HT1080 (cell line): ENCODE measurements at regions not wholly inside any gene's neighbourhood (a gene's known extent, or its start where the extent isn't known, plus 50 kb on each side); places are given as distances from the start of the nearest gene placed in this dataset.
A peak's percentile ranks its signal among the peaks of the same experiment; 100 is the strongest.

Experiments
- DNase-seq: peaks from one replicate; pipeline ENCODE4 v3.0.0-alpha.2; 2015; ENCODE audit warnings: low read depth

- no peak for DNase-seq
These were observed 147.9 kb upstream of the CBLN2 start for GRCh38 chr18:72692086-72692485.

- no peak for DNase-seq
These were observed 143.6 kb upstream of the CBLN2 start for GRCh38 chr18:72687736-72688135.

GRCh38 chr18:72675394-72675793, 131.3 kb upstream of the CBLN2 start:
- DNase-seq = peak; percentile 11

- no peak for DNase-seq
These were observed 130.6 kb upstream of the CBLN2 start for GRCh38 chr18:72674710-72675109.

- DNase-seq = no peak
These were observed 129.1 kb upstream of the CBLN2 start for GRCh38 chr18:72673242-72673641.

- DNase-seq = peak; percentile 14
These were observed 128.4 kb upstream of the CBLN2 start for GRCh38 chr18:72672364-72673184.

GRCh38 chr18:72667932-72668331, 123.8 kb upstream of the CBLN2 start:
- DNase-seq = no peak

GRCh38 chr18:72652990-72653593, 109.0 kb upstream of the CBLN2 start:
- peak; percentile 16 for DNase-seq

GRCh38 chr18:72651033-72651432, 106.9 kb upstream of the CBLN2 start:
- no peak for DNase-seq

GRCh38 chr18:72648481-72648960, 104.4 kb upstream of the CBLN2 start:
- no peak for DNase-seq

GRCh38 chr18:72648079-72648478, 103.9 kb upstream of the CBLN2 start:
- no peak for DNase-seq

- no peak for DNase-seq
These were observed 96.4 kb upstream of the CBLN2 start for GRCh38 chr18:72640557-72640956.

- DNase-seq = no peak
These were observed 94.2 kb upstream of the CBLN2 start for GRCh38 chr18:72638376-72638775.

- DNase-seq = no peak
These were observed 93.6 kb upstream of the CBLN2 start for GRCh38 chr18:72637721-72638120.

- no peak for DNase-seq
These were observed 93.2 kb upstream of the CBLN2 start for GRCh38 chr18:72637299-72637698.

- DNase-seq = no peak
These were observed 92.5 kb upstream of the CBLN2 start for GRCh38 chr18:72636611-72637010.

- DNase-seq = no peak
These were observed 90.4 kb upstream of the CBLN2 start for GRCh38 chr18:72634500-72634899.

- no peak for DNase-seq
These were observed 86.8 kb upstream of the CBLN2 start for GRCh38 chr18:72630991-72631390.

- DNase-seq = no peak
These were observed 79.3 kb upstream of the CBLN2 start for GRCh38 chr18:72623444-72623843.

- DNase-seq = peak; percentile 47
These were observed 69.4 kb upstream of the CBLN2 start for GRCh38 chr18:72613534-72613930.

GRCh38 chr18:72612894-72613533, 68.9 kb upstream of the CBLN2 start:
- no peak for DNase-seq

- no peak for DNase-seq
These were observed 61.2 kb upstream of the CBLN2 start for GRCh38 chr18:72605376-72605775.
